BLaER1 treated with 17β-estradiol and CSF1 and Interleukin-3, amounts not matched to agents 10 nM and 100 nM (cell line): ENCODE measurements at regions not wholly inside any gene's neighbourhood (a gene's known extent, or its start where the extent isn't known, plus 50 kb on each side); places are given as distances from the start of the nearest gene placed in this dataset.

ENCODE experiments used
- H3K27ac ChIP-seq, 11 experiments: shearing (Covaris generic); formaldehyde crosslinking; 2 replicates each; pipeline ENCODE4 v1.8.1; 2022
- H3K27me3 ChIP-seq, 11 experiments: shearing (Covaris generic); formaldehyde crosslinking; 2 replicates each; pipeline ENCODE4 v1.8.1; 2022
- H3K36me3 ChIP-seq, 11 experiments: shearing (Covaris generic); formaldehyde crosslinking; 2 replicates each; pipeline ENCODE4 v1.8.1; 2022
- H3K4me1 ChIP-seq, 10 experiments: shearing (Covaris generic); formaldehyde crosslinking; 2 replicates each; pipeline ENCODE4 v1.8.1; 2022
- H3K4me2 ChIP-seq, 11 experiments: shearing (Covaris generic); formaldehyde crosslinking; 2 replicates each; pipeline ENCODE4 v1.8.1; 2022
- H3K4me3 ChIP-seq, 10 experiments: shearing (Covaris generic); formaldehyde crosslinking; 2 replicates each; pipeline ENCODE4 v1.8.1; 2022
- H3K9ac ChIP-seq, 11 experiments: shearing (Covaris generic); formaldehyde crosslinking; 2 replicates each; pipeline ENCODE4 v1.8.1; 2022
- H3K9me3 ChIP-seq, 11 experiments: shearing (Covaris generic); formaldehyde crosslinking; replicated peaks in 1 of 11; 2 replicates each; pipeline ENCODE4 v1.8.1; 2022
- H4K20me1 ChIP-seq, 11 experiments: shearing (Covaris generic); formaldehyde crosslinking; 2 replicates each; pipeline ENCODE4 v1.8.1; 2022
- Cebpa-rat ChIP-seq, 11 experiments: shearing (Covaris generic); IDR thresholded peaks; 2 replicates each; pipeline ENCODE4 v1.8.1; 2022

DNA sequence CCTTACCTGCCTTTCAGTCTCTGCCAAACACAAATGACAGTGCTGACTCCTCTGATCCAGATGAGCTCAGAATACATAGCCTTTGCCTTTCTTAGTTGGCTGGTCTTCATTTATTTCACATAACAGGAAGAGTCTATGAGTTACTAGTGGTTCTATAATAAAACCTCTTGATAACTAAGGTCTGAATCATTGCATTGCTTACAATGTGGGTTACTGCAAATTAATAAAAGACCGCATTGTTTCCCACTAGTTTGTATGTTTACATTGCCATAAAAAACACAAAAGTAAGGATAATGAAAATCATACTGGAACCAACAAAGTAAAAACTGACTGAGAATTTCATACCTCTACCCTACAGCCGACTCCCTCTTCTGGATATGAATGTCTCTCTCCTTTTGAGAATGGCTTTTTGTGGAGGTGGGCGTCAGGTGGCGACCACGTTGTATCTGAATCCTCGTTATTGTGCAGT lies 62.0 kb upstream of the AKR1E2 start:
- no peaks in the 10 kb centered on the region for H4K20me1 ChIP-seq
- H3K27ac ChIP-seq = no peak overlapping the region
- peaks cover 0 to 24% (median 5%) of the 10 kb centered on the region in 10 experiments; a peak in 8 of 20 replicates for H3K4me1 ChIP-seq

DNA sequence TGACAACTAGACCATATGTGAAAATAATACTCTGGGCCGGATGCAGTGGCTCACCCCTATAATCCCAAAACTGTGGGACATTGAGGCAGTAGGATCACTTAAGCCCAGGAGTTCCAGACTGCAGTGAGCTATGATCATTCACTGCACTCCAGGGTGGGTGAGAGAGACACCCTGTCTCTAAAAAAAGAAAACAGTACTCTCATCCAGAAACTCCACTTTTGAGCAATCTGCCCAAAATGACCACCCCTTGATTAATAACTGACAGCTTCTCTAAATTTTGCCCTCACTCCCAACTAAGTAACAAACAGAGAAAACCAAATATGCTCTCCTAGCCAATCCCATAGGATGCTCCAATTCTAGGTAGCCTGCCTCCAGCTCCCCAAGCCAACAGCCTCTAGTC lies 62.5 kb upstream of the AKR1E2 start:
- Histone ChIP-seq H3K4me2 (no peak overlapping the region), H4K20me1 (no peaks in the 10 kb centered on the region), H3K36me3 (no peaks in the 10 kb centered on the region), H3K9me3 (no peaks in the 10 kb centered on the region), H3K4me3 (no peak overlapping the region), H3K27ac (no peak overlapping the region), H3K9ac (no peak overlapping the region), H3K27me3 (no peaks in the 10 kb centered on the region), H3K4me1 (peaks cover 0 to 22% (median 5%) of the 10 kb centered on the region in 10 experiments; a peak in 8 of 20 replicates)
- TF ChIP-seq Cebpa-rat (IDR thresholded peaks at IDR 0.05) = no peak

More for the DNA sequence above, 62.0 kb upstream of the AKR1E2 start:
- Histone ChIP-seq H3K9me3 (no peaks in the 10 kb centered on the region), H3K4me3 (no peak overlapping the region), H3K36me3 (no peaks in the 10 kb centered on the region), H3K27me3 (no peaks in the 10 kb centered on the region), H3K9ac (no peak overlapping the region), H3K4me2 (no peak overlapping the region)
- no peak for TF ChIP-seq Cebpa-rat (IDR thresholded peaks at IDR 0.05)

DNA sequence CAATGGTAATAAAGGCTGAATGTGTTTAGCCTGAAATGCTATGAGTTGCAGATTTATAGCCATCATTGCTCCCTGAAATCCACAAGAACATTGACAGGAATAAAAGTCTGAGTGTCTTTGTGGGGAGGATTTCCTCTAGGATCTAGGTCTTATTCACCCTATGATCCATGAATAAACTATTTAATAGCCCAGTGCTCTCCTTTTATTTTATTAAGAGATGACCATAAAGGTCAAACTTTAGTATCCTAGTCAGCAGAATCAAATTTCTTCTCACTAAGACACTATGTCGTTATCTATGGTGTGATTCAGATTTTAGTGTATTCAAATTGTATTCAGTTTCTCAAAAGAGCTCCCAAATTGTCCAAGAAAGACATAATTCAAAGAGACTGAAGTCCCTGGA lies 67.8 kb upstream of the AKR1E2 start:
- Histone ChIP-seq H3K27ac (no peak overlapping the region), H3K27me3 (no peaks in the 10 kb centered on the region), H4K20me1 (no peaks in the 10 kb centered on the region), H3K9me3 (no peaks in the 10 kb centered on the region), H3K4me1 (no peaks in the 10 kb centered on the region), H3K4me2 (no peak overlapping the region), H3K9ac (no peak overlapping the region), H3K36me3 (no peaks in the 10 kb centered on the region), H3K4me3 (no peak overlapping the region)
- TF ChIP-seq Cebpa-rat (IDR thresholded peaks at IDR 0.05) = no peak

DNA sequence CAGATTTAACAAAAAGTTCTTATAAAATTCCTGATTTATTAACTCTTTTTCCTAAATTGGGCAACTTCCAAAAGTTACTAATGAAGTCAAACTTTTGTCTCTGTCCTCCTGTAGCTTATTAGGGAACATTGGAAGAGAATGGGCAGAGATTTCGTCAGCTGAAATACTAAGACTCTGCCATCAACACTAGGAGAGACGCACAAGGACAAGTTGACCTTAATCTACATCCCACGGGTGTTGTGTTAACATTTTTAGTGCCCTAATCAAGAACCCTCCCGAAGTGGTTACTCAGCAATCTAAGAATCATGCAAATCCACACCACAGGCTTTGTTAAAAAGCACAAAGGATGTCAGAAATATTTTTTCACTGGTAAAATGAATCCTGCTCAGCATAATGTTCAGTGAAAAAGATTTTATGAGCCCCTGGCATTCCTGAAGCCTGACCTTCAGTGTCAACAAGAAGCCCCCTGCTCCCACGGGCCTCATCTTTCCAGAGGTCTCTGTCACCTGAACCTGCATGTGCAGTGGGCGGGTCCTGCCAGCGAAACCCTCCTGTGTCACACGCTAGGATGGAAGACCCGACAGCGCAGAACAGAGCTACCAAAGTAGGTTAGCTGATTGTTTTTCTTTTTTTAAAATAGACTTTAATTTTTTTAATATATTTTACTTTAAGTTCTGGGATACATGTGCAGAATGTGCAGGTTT lies 70.6 kb upstream of the AKR1E2 start:
- no peak overlapping the region for H3K27ac ChIP-seq
- H3K9ac ChIP-seq = no peak overlapping the region
- no peak overlapping the region for H3K4me2 ChIP-seq
- no peaks in the 10 kb centered on the region for H3K36me3 ChIP-seq
- H4K20me1 ChIP-seq = no peaks in the 10 kb centered on the region
- H3K27me3 ChIP-seq = no peaks in the 10 kb centered on the region
- no peaks in the 10 kb centered on the region for H3K9me3 ChIP-seq
- H3K4me3 ChIP-seq = no peak overlapping the region
- no peak for TF ChIP-seq Cebpa-rat (IDR thresholded peaks at IDR 0.05)
- H3K4me1 ChIP-seq = no peaks in the 10 kb centered on the region

DNA sequence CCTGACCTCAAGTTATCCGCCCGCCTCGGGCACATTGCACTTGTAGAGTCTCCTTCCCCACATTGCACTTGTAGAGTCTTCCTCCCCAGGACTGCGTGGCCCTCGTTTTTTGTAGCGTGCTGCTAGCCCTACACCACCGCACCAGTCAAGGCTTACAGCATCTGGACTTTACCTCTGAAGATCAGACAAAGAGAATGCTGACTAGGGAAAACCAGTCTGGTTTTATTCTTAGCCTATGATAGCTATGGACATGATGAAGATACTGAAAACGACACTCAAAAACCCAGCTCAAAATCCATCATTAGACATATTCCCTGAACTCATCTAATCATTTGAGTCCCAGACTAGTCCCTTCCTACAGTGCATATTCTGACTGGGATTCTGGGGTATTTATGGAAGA lies 71.9 kb upstream of the AKR1E2 start:
- no peak for TF ChIP-seq Cebpa-rat (IDR thresholded peaks at IDR 0.05)
- H3K9me3 ChIP-seq = no peaks in the 10 kb centered on the region
- no peaks in the 10 kb centered on the region for H3K36me3 ChIP-seq
- H3K27ac ChIP-seq = no peak overlapping the region
- H3K27me3 ChIP-seq = no peaks in the 10 kb centered on the region
- no peak overlapping the region for H3K4me3 ChIP-seq
- H3K4me2 ChIP-seq = no peak overlapping the region
- no peak overlapping the region for H3K9ac ChIP-seq
- no peaks in the 10 kb centered on the region for H3K4me1 ChIP-seq
- no peaks in the 10 kb centered on the region for H4K20me1 ChIP-seq

DNA sequence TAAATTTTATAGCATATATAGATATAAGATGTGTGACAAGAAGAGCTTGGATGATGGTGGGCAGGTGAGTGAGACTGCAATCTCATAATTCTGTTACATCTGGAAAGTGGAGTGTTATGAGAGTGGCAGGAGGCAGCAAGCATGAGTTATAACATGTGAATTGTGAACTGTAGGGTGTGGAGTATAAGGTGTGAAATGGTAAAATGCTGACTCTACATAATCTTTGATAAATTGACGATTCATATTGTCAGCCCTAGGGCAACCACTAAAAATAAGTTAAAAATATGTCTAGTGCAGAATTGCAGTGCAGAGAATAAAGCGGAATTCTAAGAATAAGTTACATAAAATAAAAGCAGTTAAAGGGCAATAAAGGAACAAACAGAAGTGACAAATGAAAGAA lies 74.8 kb upstream of the AKR1E2 start:
- no peak for TF ChIP-seq Cebpa-rat (IDR thresholded peaks at IDR 0.05)
- H3K36me3 ChIP-seq = no peaks in the 10 kb centered on the region
- no peak overlapping the region for H3K4me3 ChIP-seq
- H3K27me3 ChIP-seq = no peaks in the 10 kb centered on the region
- H3K4me2 ChIP-seq = no peak overlapping the region
- no peaks in the 10 kb centered on the region for H4K20me1 ChIP-seq
- H3K9me3 ChIP-seq = no peaks in the 10 kb centered on the region
- no peak overlapping the region for H3K27ac ChIP-seq
- H3K9ac ChIP-seq = no peak overlapping the region
- no peaks in the 10 kb centered on the region for H3K4me1 ChIP-seq

DNA sequence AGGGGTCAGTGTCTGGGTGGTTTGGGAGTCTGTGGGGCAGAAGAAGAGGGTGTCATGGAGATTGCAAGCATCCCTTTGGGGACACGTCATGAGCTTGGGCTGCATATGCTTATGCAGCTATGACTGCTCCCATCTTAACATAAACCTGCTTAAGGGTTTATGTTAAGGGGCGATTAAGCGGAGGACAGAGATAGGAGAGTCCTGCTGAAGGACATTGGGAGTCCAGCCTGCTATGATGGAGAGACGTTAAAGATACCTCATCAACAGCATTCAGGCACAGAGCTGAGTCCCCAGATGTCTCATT lies 76.8 kb upstream of the AKR1E2 start:
- Histone ChIP-seq H3K4me2 (no peak overlapping the region), H3K27ac (no peak overlapping the region), H4K20me1 (no peaks in the 10 kb centered on the region), H3K9ac (no peak overlapping the region), H3K27me3 (no peaks in the 10 kb centered on the region), H3K9me3 (no peaks in the 10 kb centered on the region), H3K36me3 (no peaks in the 10 kb centered on the region), H3K4me3 (no peak overlapping the region), H3K4me1 (no peaks in the 10 kb centered on the region)
- no peak for TF ChIP-seq Cebpa-rat (IDR thresholded peaks at IDR 0.05)

DNA sequence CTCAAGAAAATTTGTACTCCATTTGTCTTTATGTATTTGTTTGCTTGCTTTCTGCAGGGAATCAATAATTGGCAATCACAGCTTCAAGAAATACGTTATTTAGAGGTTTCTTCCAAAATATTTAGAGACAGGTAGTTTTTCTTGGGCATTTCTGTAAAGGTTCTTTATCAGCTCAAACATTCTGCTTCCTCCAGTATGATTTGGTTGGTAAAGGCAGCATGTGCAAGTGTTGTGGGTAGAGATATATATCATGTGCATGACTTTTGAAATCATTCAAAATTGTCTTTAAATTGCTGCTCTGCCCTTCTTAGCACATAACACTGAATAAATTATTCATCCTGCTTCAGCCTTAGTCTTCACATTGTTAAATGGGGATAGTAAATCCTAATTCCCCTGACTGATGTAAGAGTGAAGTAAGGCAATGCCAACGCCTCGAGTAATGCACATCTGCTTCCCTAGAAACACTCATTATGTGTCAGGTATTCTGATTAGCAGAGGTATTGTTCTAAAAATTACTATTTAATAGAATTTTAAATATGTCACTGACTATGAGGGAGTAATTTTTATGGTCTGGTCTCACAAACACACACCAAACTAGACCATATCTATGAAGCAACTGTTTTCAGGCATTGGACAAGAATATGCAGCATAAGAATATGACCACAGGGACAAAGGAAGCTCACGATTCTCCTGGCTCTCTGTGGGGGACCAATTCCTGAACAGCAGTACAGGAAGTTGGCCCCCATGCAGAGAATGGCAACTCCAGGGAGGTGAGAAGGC lies 77.3 kb upstream of the AKR1E2 start:
- no peaks in the 10 kb centered on the region for H3K4me1 ChIP-seq
- no peak overlapping the region for H3K4me2 ChIP-seq
- no peak overlapping the region for H3K9ac ChIP-seq
- H3K4me3 ChIP-seq = no peak overlapping the region
- 0 out of 22 replicates have a peak, but pooled peaks cover 0 to 4% (median 0%) of the 10 kb centered on the region in 11 experiments for H3K9me3 ChIP-seq
- no peaks in the 10 kb centered on the region for H4K20me1 ChIP-seq
- H3K27ac ChIP-seq = no peak overlapping the region
- no peak for TF ChIP-seq Cebpa-rat (IDR thresholded peaks at IDR 0.05)
- no peaks in the 10 kb centered on the region for H3K36me3 ChIP-seq
- H3K27me3 ChIP-seq = no peaks in the 10 kb centered on the region

DNA sequence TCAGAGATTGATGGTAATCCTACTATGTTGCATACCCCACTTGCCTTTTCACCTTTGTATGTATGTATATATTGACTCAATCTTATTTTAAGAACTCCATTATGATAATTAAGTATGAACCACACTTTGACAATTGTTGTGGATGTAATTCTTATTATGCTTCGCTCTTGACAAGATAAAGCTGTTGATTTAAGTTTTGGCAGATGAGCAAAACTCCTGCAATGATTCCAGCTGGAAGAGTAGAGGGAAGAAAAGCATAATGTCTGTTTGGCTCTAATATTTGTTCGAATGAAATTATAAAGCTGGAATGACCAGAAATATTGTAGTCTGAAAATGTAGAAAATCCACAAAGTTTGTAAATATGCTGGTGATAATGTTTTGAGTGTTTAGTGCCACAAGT lies 83.8 kb upstream of the AKR1E2 start:
- Histone ChIP-seq H3K4me1 (no peaks in the 10 kb centered on the region), H3K9ac (no peak overlapping the region), H3K27me3 (no peaks in the 10 kb centered on the region), H3K36me3 (no peaks in the 10 kb centered on the region), H3K4me2 (no peak overlapping the region), H3K9me3 (0 out of 22 replicates have a peak, but pooled peaks cover 0 to 4% (median 0%) of the 10 kb centered on the region in 11 experiments), H3K4me3 (no peak overlapping the region), H3K27ac (no peak overlapping the region), H4K20me1 (no peaks in the 10 kb centered on the region)
- no peak for TF ChIP-seq Cebpa-rat (IDR thresholded peaks at IDR 0.05)

DNA sequence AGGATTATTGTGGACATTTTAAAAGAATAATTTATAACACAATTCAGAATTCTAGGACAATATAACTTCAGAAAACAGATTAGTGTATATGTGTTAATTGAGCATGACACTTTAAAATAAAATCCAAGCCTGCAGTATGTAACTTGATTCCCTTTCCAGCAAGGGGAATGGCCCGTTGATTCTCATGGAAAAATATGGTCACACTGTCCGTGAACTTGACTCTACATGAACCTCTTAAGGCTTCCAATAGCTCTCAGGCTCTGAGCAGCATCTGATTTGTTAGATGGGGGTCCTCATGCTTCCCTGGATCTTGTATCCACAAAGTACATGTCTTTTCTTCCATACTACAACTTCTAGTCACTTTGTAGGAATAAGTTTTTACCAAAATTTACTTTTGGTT lies 85.5 kb upstream of the AKR1E2 start:
- Histone ChIP-seq H3K4me3 (no peak overlapping the region), H3K4me1 (no peaks in the 10 kb centered on the region), H3K27ac (no peak overlapping the region), H3K9ac (no peak overlapping the region), H3K9me3 (0 out of 22 replicates have a peak, but pooled peaks cover 0 to 4% (median 0%) of the 10 kb centered on the region in 11 experiments), H3K27me3 (no peaks in the 10 kb centered on the region), H3K36me3 (no peaks in the 10 kb centered on the region), H4K20me1 (no peaks in the 10 kb centered on the region), H3K4me2 (no peak overlapping the region)
- no peak for TF ChIP-seq Cebpa-rat (IDR thresholded peaks at IDR 0.05)
